NCI-H524 treated with DMSO at 0.1 percent for 48 hours (cell line): ENCODE measurements at regions not wholly inside any gene's neighbourhood (a gene's known extent, or its start where the extent isn't known, plus 50 kb on each side); places are given as distances from the start of the nearest gene placed in this dataset.

Experiments used
- DNase-seq: peaks from one replicate; lab custom pipeline; 2025; lab: John Stamatoyannopoulos, UW

- no peak for DNase-seq
These were observed 176.6 kb upstream of the GALNTL6 start for GRCh38 chr4:171636606-171637005.

GRCh38 chr4:171629737-171630136 is 183.5 kb upstream of the GALNTL6 start:
- DNase-seq: no peak

- no peak for DNase-seq
These were observed 184.0 kb upstream of the GALNTL6 start for GRCh38 chr4:171629182-171629581.

GRCh38 chr4:171626554-171626953 is 186.7 kb upstream of the GALNTL6 start:
- no peak for DNase-seq

GRCh38 chr4:171622729-171623128 is 190.5 kb upstream of the GALNTL6 start:
- DNase-seq: no peak

GRCh38 chr4:171621646-171622045 is 191.6 kb upstream of the GALNTL6 start:
- no peak for DNase-seq

GRCh38 chr4:171612907-171613306 is 200.3 kb upstream of the GALNTL6 start:
- no peak for DNase-seq

GRCh38 chr4:171602638-171603355 is 210.4 kb upstream of the GALNTL6 start:
- DNase-seq: no peak

- DNase-seq: no peak
These were observed 212.1 kb upstream of the GALNTL6 start for GRCh38 chr4:171601091-171601490.

- DNase-seq: no peak
These were observed 213.6 kb upstream of the GALNTL6 start for GRCh38 chr4:171599628-171600027.

GRCh38 chr4:171594293-171594692 is 218.9 kb upstream of the GALNTL6 start:
- DNase-seq: no peak

- DNase-seq: no peak
These were observed 222.5 kb upstream of the GALNTL6 start for GRCh38 chr4:171590716-171591115.

GRCh38 chr4:171588764-171589163 is 224.4 kb upstream of the GALNTL6 start:
- DNase-seq: no peak

GRCh38 chr4:171588051-171588545 is 225.1 kb upstream of the GALNTL6 start:
- no peak for DNase-seq

GRCh38 chr4:171583790-171584189 is 229.4 kb upstream of the GALNTL6 start:
- DNase-seq: no peak

GRCh38 chr4:171582961-171583581 is 230.1 kb upstream of the GALNTL6 start:
- no peak for DNase-seq

GRCh38 chr4:171573181-171573580 is 240.0 kb upstream of the GALNTL6 start:
- DNase-seq: no peak

- no peak for DNase-seq
These were observed 247.9 kb upstream of the GALNTL6 start for GRCh38 chr4:171565130-171565788.

GRCh38 chr4:171561419-171561818 is 251.8 kb upstream of the GALNTL6 start:
- DNase-seq: no peak

GRCh38 chr4:171553961-171554360 is 259.2 kb upstream of the GALNTL6 start:
- DNase-seq: no peak

- DNase-seq: no peak
These were observed 270.6 kb upstream of the GALNTL6 start for GRCh38 chr4:171542640-171543039.

GRCh38 chr4:171538601-171539100 is 274.6 kb upstream of the GALNTL6 start:
- no peak for DNase-seq

GRCh38 chr4:171534391-171534790 is 278.8 kb upstream of the GALNTL6 start:
- DNase-seq: no peak
